ENCODE measurements at regions not wholly inside any gene's neighbourhood (a gene's known extent, or its start where the extent isn't known, plus 50 kb on each side); places are given as distances from the start of the nearest gene placed in this dataset.
A peak's percentile ranks its signal among the peaks of the same experiment; 100 is the strongest.

- Histone ChIP-seq H3K9me3 (ENCODE audit: low read length) (no peaks in the 10 kb centered on the region), H3K4me3 (ENCODE audit: low read length) (no peak overlapping the region), H3K4me2 (ENCODE audit: low read length) (no peak overlapping the region), H3K27ac (ENCODE audit: low read length) (no peak overlapping the region), H4K20me1 (ENCODE audit: low read length) (no peaks in the 10 kb centered on the region), H2AFZ (ENCODE audit: low read length) (no peak overlapping the region), H3K9ac (ENCODE audit: low read length) (no peak overlapping the region), H3K27me3 (ENCODE audit: low read length) (no peaks in the 10 kb centered on the region), H3K36me3 (ENCODE audit: low read depth, low read length) (no peaks in the 10 kb centered on the region), H3K79me2 (ENCODE audit: low read length) (no peaks in the 10 kb centered on the region), H3F3A (ENCODE audit: low read length, unreplicated experiment) (no peaks in the 10 kb centered on the region), H3K4me1 (ENCODE audit: insufficient read depth, low read length) (peaks cover 18% of the 10 kb centered on the region), H3K9me2 (replicated peaks; ENCODE audit: low read length) (no peaks in the 10 kb centered on the region)
- no TSS peak for BruUV-seq (replicated peaks)
- DNase-seq, result no peak
- TF ChIP-seq EZH2phosphoT487 (IDR thresholded peaks at IDR 0.05; ENCODE audit: borderline replicate concordance, low read length) (no peak), EZH2 (IDR thresholded peaks at IDR 0.05; ENCODE audit: low read length, unreplicated experiment) (no peak)
- TF ChIP-seq, protein P1, sequence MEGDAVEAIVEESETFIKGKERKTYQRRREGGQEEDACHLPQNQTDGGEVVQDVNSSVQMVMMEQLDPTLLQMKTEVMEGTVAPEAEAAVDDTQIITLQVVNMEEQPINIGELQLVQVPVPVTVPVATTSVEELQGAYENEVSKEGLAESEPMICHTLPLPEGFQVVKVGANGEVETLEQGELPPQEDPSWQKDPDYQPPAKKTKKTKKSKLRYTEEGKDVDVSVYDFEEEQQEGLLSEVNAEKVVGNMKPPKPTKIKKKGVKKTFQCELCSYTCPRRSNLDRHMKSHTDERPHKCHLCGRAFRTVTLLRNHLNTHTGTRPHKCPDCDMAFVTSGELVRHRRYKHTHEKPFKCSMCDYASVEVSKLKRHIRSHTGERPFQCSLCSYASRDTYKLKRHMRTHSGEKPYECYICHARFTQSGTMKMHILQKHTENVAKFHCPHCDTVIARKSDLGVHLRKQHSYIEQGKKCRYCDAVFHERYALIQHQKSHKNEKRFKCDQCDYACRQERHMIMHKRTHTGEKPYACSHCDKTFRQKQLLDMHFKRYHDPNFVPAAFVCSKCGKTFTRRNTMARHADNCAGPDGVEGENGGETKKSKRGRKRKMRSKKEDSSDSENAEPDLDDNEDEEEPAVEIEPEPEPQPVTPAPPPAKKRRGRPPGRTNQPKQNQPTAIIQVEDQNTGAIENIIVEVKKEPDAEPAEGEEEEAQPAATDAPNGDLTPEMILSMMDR (conservative IDR thresholded peaks at IDR 0.05; ENCODE audit: low read depth, low read length), result no peak
- POLR2A ChIA-PET (ENCODE audit: unreplicated experiment), result no interaction called here
- intact Hi-C loops (cut with micrococcal nuclease), result loop anchor here (10.0 kb wide), 1 partner anchor 204 kb away; no protein-coding TSS in a partner anchor
- CTCF ChIA-PET, result no interaction called here
- ATAC-seq, result no peak
These were observed 91.3 kb downstream of the DUSP6 start for GRCh38 chr12:89260841-89261637.

- no peak for TF ChIP-seq EZH2phosphoT487 (IDR thresholded peaks at IDR 0.05; ENCODE audit: borderline replicate concordance, low read length)
- intact Hi-C loops (cut with micrococcal nuclease), result loop anchor here (10.0 kb wide), 1 partner anchor 205 kb away; no protein-coding TSS in a partner anchor
- peak overlapping the region; percentile 16; the same call in 1 of the 2 replicates for H3K4me2 ChIP-seq (ENCODE audit: low read length)
- no peak overlapping the region for H3K4me3 ChIP-seq (ENCODE audit: low read length)
- ChIA-PET POLR2A (ENCODE audit: unreplicated experiment) (interaction anchor here (0.5 kb wide), 1 partner anchor 89 kb away, joined by 3 read pairs; no protein-coding TSS in a partner anchor), CTCF (no interaction called here)
- H3K27ac ChIP-seq (ENCODE audit: low read length), result no peak overlapping the region
- peaks cover 16% of the 10 kb centered on the region for H3K4me1 ChIP-seq (ENCODE audit: insufficient read depth, low read length)
- H3K9me3 ChIP-seq (ENCODE audit: low read length), result no peaks in the 10 kb centered on the region
- DNase-seq (peak; percentile 46), ATAC-seq (peak; percentile 50; the same call in 1 of the 2 replicates)
- H3K36me3 ChIP-seq (ENCODE audit: low read depth, low read length), result no peaks in the 10 kb centered on the region
- no peak overlapping the region for H2AFZ ChIP-seq (ENCODE audit: low read length)
- H3K9ac ChIP-seq (ENCODE audit: low read length), result no peak overlapping the region
- H4K20me1 ChIP-seq (ENCODE audit: low read length), result no peaks in the 10 kb centered on the region
- no peaks in the 10 kb centered on the region for H3K9me2 ChIP-seq (replicated peaks; ENCODE audit: low read length)
- no TSS peak for BruUV-seq (replicated peaks)
- no peaks in the 10 kb centered on the region for H3K79me2 ChIP-seq (ENCODE audit: low read length)
- H3F3A ChIP-seq (ENCODE audit: low read length, unreplicated experiment), result no peaks in the 10 kb centered on the region
- H3K27me3 ChIP-seq (ENCODE audit: low read length), result no peaks in the 10 kb centered on the region
These were observed 92.5 kb downstream of the DUSP6 start for GRCh38 chr12:89259821-89260220.

- no peaks in the 10 kb centered on the region for H3K27me3 ChIP-seq (ENCODE audit: low read length)
- ChIA-PET POLR2A (ENCODE audit: unreplicated experiment) (interaction anchor here (0.7 kb wide), 1 partner anchor 134 kb away, joined by 5 read pairs; no protein-coding TSS in a partner anchor), CTCF (no interaction called here)
- no peaks in the 10 kb centered on the region for H3K9me2 ChIP-seq (replicated peaks; ENCODE audit: low read length)
- H3K27ac ChIP-seq (ENCODE audit: low read length), result no peak overlapping the region
- TF ChIP-seq, protein P1 (conservative IDR thresholded peaks at IDR 0.05; ENCODE audit: low read depth, low read length), result no peak
- TF ChIP-seq EZH2 (IDR thresholded peaks at IDR 0.05; ENCODE audit: low read length, unreplicated experiment) (no peak), EZH2phosphoT487 (IDR thresholded peaks at IDR 0.05; ENCODE audit: borderline replicate concordance, low read length) (no peak)
- no TSS peak for BruUV-seq (replicated peaks)
- DNase-seq (no peak), ATAC-seq (no peak)
- no peak overlapping the region for H3K4me2 ChIP-seq (ENCODE audit: low read length)
- no peaks in the 10 kb centered on the region for H4K20me1 ChIP-seq (ENCODE audit: low read length)
- H3K4me3 ChIP-seq (ENCODE audit: low read length), result no peak overlapping the region
- intact Hi-C loops (cut with micrococcal nuclease), result no loop called here
- H3K9me3 ChIP-seq (ENCODE audit: low read length), result no peaks in the 10 kb centered on the region
- H3K79me2 ChIP-seq (ENCODE audit: low read length), result no peaks in the 10 kb centered on the region
- H3F3A ChIP-seq (ENCODE audit: low read length, unreplicated experiment), result no peaks in the 10 kb centered on the region
- H3K4me1 ChIP-seq (ENCODE audit: insufficient read depth, low read length), result peaks cover 26% of the 10 kb centered on the region
- no peak overlapping the region for H3K9ac ChIP-seq (ENCODE audit: low read length)
- H3K36me3 ChIP-seq (ENCODE audit: low read depth, low read length), result no peaks in the 10 kb centered on the region
- H2AFZ ChIP-seq (ENCODE audit: low read length), result no peak overlapping the region
These were observed 93.9 kb downstream of the DUSP6 start for GRCh38 chr12:89258240-89258969.
